GM23338 (cell line): ENCODE measurements at regions not wholly inside any gene's neighbourhood (a gene's known extent, or its start where the extent isn't known, plus 50 kb on each side); places are given as distances from the start of the nearest gene placed in this dataset.

Experiments
- ATAC-seq: fragments of 200-7000 bp; cut with Tn5 transposase; 3 replicates; pipeline ENCODE4 v1.9.1; 2020
- DNase-seq: peaks from one replicate; pipeline ENCODE4 v3.0.0-alpha.2; 2015; ENCODE audit warnings: low spot score
- H2AFZ ChIP-seq: fragments of 200-600 bp; sonication (generic); 2 replicates; pipeline ENCODE4 v1.8.0; 2016; ENCODE audit warnings: antibody characterized with exemption, mild to moderate bottlenecking, moderate library complexity
- H3F3A ChIP-seq: fragments of 200-600 bp; sonication (generic); replicated peaks from 2 replicates; pipeline ENCODE4 v1.8.0; 2017; ENCODE audit warnings: antibody characterized with exemption, mixed run types, low read depth
- H3K27ac ChIP-seq: fragments of 200-600 bp; sonication (generic); 2 replicates; pipeline ENCODE4 v1.6.1; 2016; ENCODE audit warnings: low read depth
- H3K27me3 ChIP-seq: fragments of 200-600 bp; sonication (generic); 2 replicates; pipeline ENCODE4 v1.8.0; 2016; ENCODE audit warnings: mild to moderate bottlenecking, mixed run types, moderate library complexity; ENCODE audit not compliant: insufficient read depth
- H3K36me3 ChIP-seq: fragments of 200-600 bp; sonication (generic); 2 replicates; pipeline ENCODE4 v1.8.0; 2016; ENCODE audit warnings: mild to moderate bottlenecking; ENCODE audit not compliant: insufficient read depth
- H3K4me1 ChIP-seq: fragments of 200-600 bp; sonication (generic); 2 replicates; pipeline ENCODE4 v1.8.0; 2016; ENCODE audit warnings: mild to moderate bottlenecking, moderate library complexity; ENCODE audit not compliant: insufficient read depth
- H3K4me2 ChIP-seq: fragments of 200-600 bp; sonication (generic); 2 replicates; pipeline ENCODE4 v1.7.1; 2017; ENCODE audit warnings: mixed run types
- H3K4me3 ChIP-seq: fragments of 200-600 bp; sonication (generic); 2 replicates; pipeline ENCODE4 v1.6.1; 2016; ENCODE audit warnings: mixed run types
- H3K79me2 ChIP-seq: fragments of 200-600 bp; sonication (generic); replicated peaks from 2 replicates; pipeline ENCODE4 v1.8.0; 2017; ENCODE audit warnings: mild to moderate bottlenecking; ENCODE audit not compliant: insufficient read depth
- H3K9me2 ChIP-seq: fragments of 200-600 bp; sonication (generic); 2 replicates; pipeline ENCODE4 v1.8.0; 2017; ENCODE audit not compliant: insufficient read depth
- H4K20me1 ChIP-seq: fragments of 200-600 bp; sonication (generic); replicated peaks from 2 replicates; pipeline ENCODE4 v1.8.0; 2017; ENCODE audit warnings: mild to moderate bottlenecking; ENCODE audit not compliant: insufficient read depth
- H3K27ac Mint-ChIP-seq: 2 replicates; pipeline ENCODE4 v1.8.0; 2020; ENCODE audit warnings: inconsistent platforms, mild to moderate bottlenecking, moderate library complexity, mixed read lengths
- H3K27me3 Mint-ChIP-seq: 3 replicates; pipeline ENCODE4 v1.8.0; 2022; ENCODE audit warnings: low read depth, mild to moderate bottlenecking, moderate library complexity, mixed read lengths, inconsistent platforms; ENCODE audit not compliant: insufficient read depth, poor library complexity
- H3K36me3 Mint-ChIP-seq: 3 replicates; pipeline ENCODE4 v1.8.0; 2021; ENCODE audit warnings: low read depth, mild to moderate bottlenecking, inconsistent platforms, moderate library complexity, mixed read lengths
- H3K4me1 Mint-ChIP-seq: 3 replicates; pipeline ENCODE4 v1.8.0; 2020; ENCODE audit warnings: mild to moderate bottlenecking, inconsistent platforms, mixed read lengths
- H3K4me3 Mint-ChIP-seq: 3 replicates; pipeline ENCODE4 v1.8.0; 2021; ENCODE audit warnings: moderate library complexity, mild to moderate bottlenecking, inconsistent platforms, mixed read lengths
- H3K9me3 Mint-ChIP-seq: 3 replicates; pipeline ENCODE4 v1.8.0; 2020; ENCODE audit warnings: moderate library complexity, mild to moderate bottlenecking, inconsistent platforms, mixed read lengths
- EZH2phosphoT487 ChIP-seq: fragments of 200-600 bp; sonication (generic); IDR thresholded peaks from one replicate; pipeline ENCODE4 v1.8.1; 2018; ENCODE audit warnings: antibody characterized with exemption; ENCODE audit not compliant: unreplicated experiment
- JUNB ChIP-seq: IDR thresholded peaks from one replicate; pipeline ENCODE4 v1.6.1; 2016; ENCODE audit warnings: antibody characterized with exemption; ENCODE audit not compliant: unreplicated experiment
- STAT1 ChIP-seq: IDR thresholded peaks from one replicate; pipeline ENCODE4 v1.6.1; 2016; ENCODE audit warnings: antibody characterized with exemption; ENCODE audit not compliant: unreplicated experiment
- ZNF114 ChIP-seq: fragments of 250-450 bp; sonication (Bioruptor Pico); IDR thresholded peaks from 2 replicates; pipeline ENCODE4 v1.5.0; 2020; ENCODE audit warnings: mild to moderate bottlenecking, moderate library complexity
- ZNF331 ChIP-seq: fragments of 250-450 bp; sonication (Bioruptor Pico); IDR thresholded peaks from 2 replicates; pipeline ENCODE4 v1.5.0; 2020; ENCODE audit warnings: low read depth, mild to moderate bottlenecking, moderate library complexity
- TF ChIP-seq, protein P1 (sequence below): IDR thresholded peaks from 2 replicates; pipeline ENCODE4 v1.6.1; 2016; ENCODE audit warnings: antibody characterized with exemption
- TF ChIP-seq, protein P2 (sequence below): fragments of 250-450 bp; sonication (Bioruptor Pico); IDR thresholded peaks from 2 replicates; pipeline ENCODE4 v1.5.0; 2020; ENCODE audit warnings: mild to moderate bottlenecking, moderate library complexity
- TF ChIP-seq, protein P3 (sequence below), 2 experiments: fragments of 200-600 bp in 1 of 2; sonication (generic) in 1 of 2; conservative IDR thresholded peaks; 2 replicates each; pipeline versions ENCODE4 v1.5.1 to v1.6.1; 2016 to 2017; ENCODE audit warnings: antibody characterized with exemption in 2 of 2, low read depth in 2 of 2, mild to moderate bottlenecking in 2 of 2, moderate library complexity in 1 of 2

- Histone ChIP-seq H4K20me1 (no peaks in the 10 kb centered on the region), H3F3A (no peaks in the 10 kb centered on the region), H2AFZ (no peak overlapping the region), H3K36me3 (no peaks in the 10 kb centered on the region), H3K27me3 (no peaks in the 10 kb centered on the region), H3K4me2 (no peak overlapping the region), H3K27ac (no peak overlapping the region), H3K9me2 (peaks cover 3% of the 10 kb centered on the region; the same call in 1 of the 2 replicates), H3K79me2 (no peaks in the 10 kb centered on the region), H3K4me1 (no peaks in the 10 kb centered on the region), H3K4me3 (no peak overlapping the region)
- Mint-ChIP-seq H3K4me1 (no peaks in the 10 kb centered on the region), H3K4me3 (no peak overlapping the region), H3K27ac (no peak overlapping the region), H3K27me3 (no peaks in the 10 kb centered on the region), H3K9me3 (no peaks in the 10 kb centered on the region), H3K36me3 (no peaks in the 10 kb centered on the region)
- TF ChIP-seq JUNB = no peak
- TF ChIP-seq, protein P1, sequence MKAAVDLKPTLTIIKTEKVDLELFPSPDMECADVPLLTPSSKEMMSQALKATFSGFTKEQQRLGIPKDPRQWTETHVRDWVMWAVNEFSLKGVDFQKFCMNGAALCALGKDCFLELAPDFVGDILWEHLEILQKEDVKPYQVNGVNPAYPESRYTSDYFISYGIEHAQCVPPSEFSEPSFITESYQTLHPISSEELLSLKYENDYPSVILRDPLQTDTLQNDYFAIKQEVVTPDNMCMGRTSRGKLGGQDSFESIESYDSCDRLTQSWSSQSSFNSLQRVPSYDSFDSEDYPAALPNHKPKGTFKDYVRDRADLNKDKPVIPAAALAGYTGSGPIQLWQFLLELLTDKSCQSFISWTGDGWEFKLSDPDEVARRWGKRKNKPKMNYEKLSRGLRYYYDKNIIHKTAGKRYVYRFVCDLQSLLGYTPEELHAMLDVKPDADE = no peak
- TF ChIP-seq ZNF331 (CRISPR knock-in tag) = no peak
- TF ChIP-seq STAT1 = no peak
- TF ChIP-seq EZH2phosphoT487 = no peak
- TF ChIP-seq, protein P2, sequence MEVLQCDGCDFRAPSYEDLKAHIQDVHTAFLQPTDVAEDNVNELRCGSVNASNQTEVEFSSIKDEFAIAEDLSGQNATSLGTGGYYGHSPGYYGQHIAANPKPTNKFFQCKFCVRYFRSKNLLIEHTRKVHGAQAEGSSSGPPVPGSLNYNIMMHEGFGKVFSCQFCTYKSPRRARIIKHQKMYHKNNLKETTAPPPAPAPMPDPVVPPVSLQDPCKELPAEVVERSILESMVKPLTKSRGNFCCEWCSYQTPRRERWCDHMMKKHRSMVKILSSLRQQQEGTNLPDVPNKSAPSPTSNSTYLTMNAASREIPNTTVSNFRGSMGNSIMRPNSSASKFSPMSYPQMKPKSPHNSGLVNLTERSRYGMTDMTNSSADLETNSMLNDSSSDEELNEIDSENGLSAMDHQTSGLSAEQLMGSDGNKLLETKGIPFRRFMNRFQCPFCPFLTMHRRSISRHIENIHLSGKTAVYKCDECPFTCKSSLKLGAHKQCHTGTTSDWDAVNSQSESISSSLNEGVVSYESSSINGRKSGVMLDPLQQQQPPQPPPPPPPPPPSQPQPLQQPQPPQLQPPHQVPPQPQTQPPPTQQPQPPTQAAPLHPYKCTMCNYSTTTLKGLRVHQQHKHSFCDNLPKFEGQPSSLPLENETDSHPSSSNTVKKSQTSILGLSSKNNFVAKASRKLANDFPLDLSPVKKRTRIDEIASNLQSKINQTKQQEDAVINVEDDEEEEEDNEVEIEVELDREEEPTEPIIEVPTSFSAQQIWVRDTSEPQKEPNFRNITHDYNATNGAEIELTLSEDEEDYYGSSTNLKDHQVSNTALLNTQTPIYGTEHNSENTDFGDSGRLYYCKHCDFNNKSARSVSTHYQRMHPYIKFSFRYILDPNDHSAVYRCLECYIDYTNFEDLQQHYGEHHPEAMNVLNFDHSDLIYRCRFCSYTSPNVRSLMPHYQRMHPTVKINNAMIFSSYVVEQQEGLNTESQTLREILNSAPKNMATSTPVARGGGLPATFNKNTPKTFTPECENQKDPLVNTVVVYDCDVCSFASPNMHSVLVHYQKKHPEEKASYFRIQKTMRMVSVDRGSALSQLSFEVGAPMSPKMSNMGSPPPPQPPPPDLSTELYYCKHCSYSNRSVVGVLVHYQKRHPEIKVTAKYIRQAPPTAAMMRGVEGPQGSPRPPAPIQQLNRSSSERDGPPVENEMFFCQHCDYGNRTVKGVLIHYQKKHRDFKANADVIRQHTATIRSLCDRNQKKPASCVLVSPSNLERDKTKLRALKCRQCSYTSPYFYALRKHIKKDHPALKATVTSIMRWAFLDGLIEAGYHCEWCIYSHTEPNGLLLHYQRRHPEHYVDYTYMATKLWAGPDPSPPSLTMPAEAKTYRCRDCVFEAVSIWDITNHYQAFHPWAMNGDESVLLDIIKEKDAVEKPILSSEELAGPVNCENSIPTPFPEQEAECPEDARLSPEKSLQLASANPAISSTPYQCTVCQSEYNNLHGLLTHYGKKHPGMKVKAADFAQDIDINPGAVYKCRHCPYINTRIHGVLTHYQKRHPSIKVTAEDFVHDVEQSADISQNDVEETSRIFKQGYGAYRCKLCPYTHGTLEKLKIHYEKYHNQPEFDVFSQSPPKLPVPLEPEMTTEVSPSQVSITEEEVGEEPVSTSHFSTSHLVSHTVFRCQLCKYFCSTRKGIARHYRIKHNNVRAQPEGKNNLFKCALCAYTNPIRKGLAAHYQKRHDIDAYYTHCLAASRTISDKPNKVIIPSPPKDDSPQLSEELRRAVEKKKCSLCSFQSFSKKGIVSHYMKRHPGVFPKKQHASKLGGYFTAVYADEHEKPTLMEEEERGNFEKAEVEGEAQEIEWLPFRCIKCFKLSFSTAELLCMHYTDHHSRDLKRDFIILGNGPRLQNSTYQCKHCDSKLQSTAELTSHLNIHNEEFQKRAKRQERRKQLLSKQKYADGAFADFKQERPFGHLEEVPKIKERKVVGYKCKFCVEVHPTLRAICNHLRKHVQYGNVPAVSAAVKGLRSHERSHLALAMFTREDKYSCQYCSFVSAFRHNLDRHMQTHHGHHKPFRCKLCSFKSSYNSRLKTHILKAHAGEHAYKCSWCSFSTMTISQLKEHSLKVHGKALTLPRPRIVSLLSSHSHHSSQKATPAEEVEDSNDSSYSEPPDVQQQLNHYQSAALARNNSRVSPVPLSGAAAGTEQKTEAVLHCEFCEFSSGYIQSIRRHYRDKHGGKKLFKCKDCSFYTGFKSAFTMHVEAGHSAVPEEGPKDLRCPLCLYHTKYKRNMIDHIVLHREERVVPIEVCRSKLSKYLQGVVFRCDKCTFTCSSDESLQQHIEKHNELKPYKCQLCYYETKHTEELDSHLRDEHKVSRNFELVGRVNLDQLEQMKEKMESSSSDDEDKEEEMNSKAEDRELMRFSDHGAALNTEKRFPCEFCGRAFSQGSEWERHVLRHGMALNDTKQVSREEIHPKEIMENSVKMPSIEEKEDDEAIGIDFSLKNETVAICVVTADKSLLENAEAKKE (CRISPR knock-in tag) = no peak
- TF ChIP-seq ZNF114 (CRISPR knock-in tag) = no peak
- TF ChIP-seq, protein P3, sequence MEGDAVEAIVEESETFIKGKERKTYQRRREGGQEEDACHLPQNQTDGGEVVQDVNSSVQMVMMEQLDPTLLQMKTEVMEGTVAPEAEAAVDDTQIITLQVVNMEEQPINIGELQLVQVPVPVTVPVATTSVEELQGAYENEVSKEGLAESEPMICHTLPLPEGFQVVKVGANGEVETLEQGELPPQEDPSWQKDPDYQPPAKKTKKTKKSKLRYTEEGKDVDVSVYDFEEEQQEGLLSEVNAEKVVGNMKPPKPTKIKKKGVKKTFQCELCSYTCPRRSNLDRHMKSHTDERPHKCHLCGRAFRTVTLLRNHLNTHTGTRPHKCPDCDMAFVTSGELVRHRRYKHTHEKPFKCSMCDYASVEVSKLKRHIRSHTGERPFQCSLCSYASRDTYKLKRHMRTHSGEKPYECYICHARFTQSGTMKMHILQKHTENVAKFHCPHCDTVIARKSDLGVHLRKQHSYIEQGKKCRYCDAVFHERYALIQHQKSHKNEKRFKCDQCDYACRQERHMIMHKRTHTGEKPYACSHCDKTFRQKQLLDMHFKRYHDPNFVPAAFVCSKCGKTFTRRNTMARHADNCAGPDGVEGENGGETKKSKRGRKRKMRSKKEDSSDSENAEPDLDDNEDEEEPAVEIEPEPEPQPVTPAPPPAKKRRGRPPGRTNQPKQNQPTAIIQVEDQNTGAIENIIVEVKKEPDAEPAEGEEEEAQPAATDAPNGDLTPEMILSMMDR (conservative IDR thresholded peaks at IDR 0.05; ENCODE audit: low read depth in 2 of 2) = no peak
- ATAC-seq (no peak), DNase-seq (no peak)
Measured at GRCh38 chr1:230490436-230490835, 64.3 kb upstream of the PGBD5 start.
